Natural killer cell (primary cell): ENCODE measurements at regions not wholly inside any gene's neighbourhood (a gene's known extent, or its start where the extent isn't known, plus 50 kb on each side); places are given as distances from the start of the nearest gene placed in this dataset.
A peak's percentile ranks its signal among the peaks of the same experiment; 100 is the strongest.

Source experiments
- ATAC-seq, 3 donors: fragments of 150-1000 bp in 2 of 3; fragments of 200-7000 bp in 1 of 3; cut with Tn5 transposase; 1 replicate in 1 of 3; 2 replicates in 2 of 3; pipeline ENCODE4 v1.10.0; 2021; ENCODE audit warnings: mild to moderate bottlenecking in 2 of 3, moderate library complexity in 2 of 3
- DNase-seq, 2 donors: peaks; one replicate each; pipeline versions ENCODE4 v3.0.0 to v3.0.0-alpha.2; 2013 to 2021; ENCODE audit warnings: mixed read lengths in 1 of 2
- H3K27ac ChIP-seq: one replicate; pipeline ENCODE4 v1.5.1; 2013; ENCODE audit warnings: mild to moderate bottlenecking, low read length
- H3K27me3 ChIP-seq: one replicate; pipeline ENCODE4 v1.6.1; 2013; ENCODE audit warnings: low read length; ENCODE audit not compliant: control insufficient read depth, insufficient read depth
- H3K36me3 ChIP-seq: one replicate; pipeline ENCODE4 v1.6.1; 2013; ENCODE audit warnings: low read length; ENCODE audit not compliant: control insufficient read depth, insufficient read depth
- H3K4me1 ChIP-seq: one replicate; pipeline ENCODE4 v1.6.1; 2013; ENCODE audit warnings: low read length; ENCODE audit not compliant: control insufficient read depth, insufficient read depth
- H3K4me3 ChIP-seq: one replicate; pipeline ENCODE4 v1.5.1; 2013; ENCODE audit warnings: low read length
- H3K9me3 ChIP-seq: one replicate; pipeline ENCODE4 v1.6.1; 2013; ENCODE audit warnings: low read length; ENCODE audit not compliant: control insufficient read depth, insufficient read depth
- H3K27ac Mint-ChIP-seq, 2 donors: one replicate each; pipeline ENCODE4 v1.8.0; 2022; ENCODE audit warnings: mild to moderate bottlenecking in 2 of 2, mixed read lengths in 2 of 2, moderate library complexity in 1 of 2
- H3K27me3 Mint-ChIP-seq, 2 donors: one replicate each; pipeline ENCODE4 v1.8.0; 2022; ENCODE audit warnings: low read depth in 2 of 2, mixed read lengths in 2 of 2
- H3K36me3 Mint-ChIP-seq: one replicate; pipeline ENCODE4 v1.8.0; 2022; ENCODE audit warnings: mixed read lengths
- H3K4me1 Mint-ChIP-seq, 2 donors: one replicate each; pipeline ENCODE4 v1.8.0; 2022; ENCODE audit warnings: mixed read lengths in 2 of 2
- H3K4me3 Mint-ChIP-seq: one replicate; pipeline ENCODE4 v1.8.0; 2022; ENCODE audit warnings: mild to moderate bottlenecking, moderate library complexity, mixed read lengths
- H3K9me3 Mint-ChIP-seq, 2 donors: one replicate each; pipeline ENCODE4 v1.8.0; 2022; ENCODE audit warnings: mixed read lengths in 2 of 2
- CTCF ChIP-seq: fragments of 200-600 bp; IDR thresholded peaks from one replicate; pipeline ENCODE4 v1.8.0; 2022; ENCODE audit warnings: antibody characterized with exemption
- WGBS: methylation state at CpG from one replicate; pipeline ENCODE4 v1.1.7; 2013; ENCODE audit warnings: missing lambda C conversion rate; ENCODE audit not compliant: insufficient coverage; 5-methylcytosine and 5-hydroxymethylcytosine counted together
- intact Hi-C: fragments of 100-400 bp; cut with micrococcal nuclease; formaldehyde crosslinking; loops from one replicate; pipeline ENCODE4 v1.14.2; 2022

GRCh38 chr4:1557221-1557597 is 126.9 kb downstream of the FAM53A start:
- no peaks in the 10 kb centered on the region for H3K36me3 ChIP-seq
- no peaks in the 10 kb centered on the region for H3K9me3 ChIP-seq
- TF ChIP-seq CTCF, result no peak
- no peak for DNase-seq
- Mint-ChIP-seq H3K9me3 (no peaks in the 10 kb centered on the region), H3K4me3 (no peak overlapping the region), H3K27me3 (peaks cover 0 to 7% of the 10 kb centered on the region in 2 donors), H3K27ac (no peak overlapping the region), H3K36me3 (no peaks in the 10 kb centered on the region), H3K4me1 (no peaks in the 10 kb centered on the region)
- ATAC-seq, result no peak
- no peak overlapping the region for H3K4me3 ChIP-seq
- H3K27ac ChIP-seq, result no peak overlapping the region
- H3K4me1 ChIP-seq, result no peaks in the 10 kb centered on the region
- no peaks in the 10 kb centered on the region for H3K27me3 ChIP-seq
- WGBS, result 79% methylated on average over 11 of the region's 13 CpGs
- intact Hi-C loops, result no loop called here

GRCh38 chr4:1556541-1557220 is 127.4 kb downstream of the FAM53A start:
- no peak overlapping the region for H3K4me3 Mint-ChIP-seq
- WGBS, result 43% methylated on average over 31 of the region's 31 CpGs
- H3K27me3 ChIP-seq, result no peaks in the 10 kb centered on the region
- no peak for TF ChIP-seq CTCF
- H3K36me3 ChIP-seq, result no peaks in the 10 kb centered on the region
- intact Hi-C loops, result no loop called here
- no peak overlapping the region for H3K27ac ChIP-seq
- H3K9me3 Mint-ChIP-seq, result no peaks in the 10 kb centered on the region
- H3K4me1 Mint-ChIP-seq, result no peaks in the 10 kb centered on the region
- no peak overlapping the region for H3K4me3 ChIP-seq
- no peaks in the 10 kb centered on the region for H3K4me1 ChIP-seq
- H3K27ac Mint-ChIP-seq, result no peak overlapping the region
- no peaks in the 10 kb centered on the region for H3K36me3 Mint-ChIP-seq
- ATAC-seq (peak in 1 of 3 donors; percentile 33), DNase-seq (no peak)
- peaks cover 0 to 7% of the 10 kb centered on the region in 2 donors for H3K27me3 Mint-ChIP-seq
- no peaks in the 10 kb centered on the region for H3K9me3 ChIP-seq

- Histone ChIP-seq H3K9me3 (no peaks in the 10 kb centered on the region), H3K27me3 (peaks cover 2% of the 10 kb centered on the region), H3K4me1 (no peaks in the 10 kb centered on the region), H3K4me3 (no peak overlapping the region), H3K36me3 (no peaks in the 10 kb centered on the region), H3K27ac (no peak overlapping the region)
- Mint-ChIP-seq H3K27ac (no peak overlapping the region), H3K9me3 (no peaks in the 10 kb centered on the region), H3K36me3 (no peaks in the 10 kb centered on the region), H3K4me3 (no peak overlapping the region), H3K27me3 (peaks cover 0 to 7% of the 10 kb centered on the region in 2 donors), H3K4me1 (no peaks in the 10 kb centered on the region)
- WGBS, result 93% methylated on average over 16 of the region's 16 CpGs
- TF ChIP-seq CTCF, result no peak
- intact Hi-C loops, result no loop called here
- DNase-seq, result no peak
- ATAC-seq, result no peak
Measured at GRCh38 chr4:1554876-1555265, 129.2 kb downstream of the FAM53A start.

- DNase-seq (no peak), ATAC-seq (no peak)
- no peak for TF ChIP-seq CTCF
- no peak overlapping the region for H3K4me3 ChIP-seq
- Mint-ChIP-seq H3K4me3 (no peak overlapping the region), H3K4me1 (no peaks in the 10 kb centered on the region), H3K27ac (no peak overlapping the region), H3K9me3 (no peaks in the 10 kb centered on the region), H3K27me3 (peaks cover 0 to 7% of the 10 kb centered on the region in 2 donors), H3K36me3 (no peaks in the 10 kb centered on the region)
- no peak overlapping the region for H3K27ac ChIP-seq
- no peaks in the 10 kb centered on the region for H3K36me3 ChIP-seq
- peaks cover 2% of the 10 kb centered on the region for H3K27me3 ChIP-seq
- 75% methylated on average over 26 of the region's 26 CpGs for WGBS
- intact Hi-C loops, result no loop called here
- no peaks in the 10 kb centered on the region for H3K9me3 ChIP-seq
- H3K4me1 ChIP-seq, result peaks cover 1% of the 10 kb centered on the region
Measured at GRCh38 chr4:1554246-1554875, 129.8 kb downstream of the FAM53A start.
